ENCODE measurements at regions not wholly inside any gene's neighbourhood (a gene's known extent, or its start where the extent isn't known, plus 50 kb on each side); places are given as distances from the start of the nearest gene placed in this dataset.

DNA sequence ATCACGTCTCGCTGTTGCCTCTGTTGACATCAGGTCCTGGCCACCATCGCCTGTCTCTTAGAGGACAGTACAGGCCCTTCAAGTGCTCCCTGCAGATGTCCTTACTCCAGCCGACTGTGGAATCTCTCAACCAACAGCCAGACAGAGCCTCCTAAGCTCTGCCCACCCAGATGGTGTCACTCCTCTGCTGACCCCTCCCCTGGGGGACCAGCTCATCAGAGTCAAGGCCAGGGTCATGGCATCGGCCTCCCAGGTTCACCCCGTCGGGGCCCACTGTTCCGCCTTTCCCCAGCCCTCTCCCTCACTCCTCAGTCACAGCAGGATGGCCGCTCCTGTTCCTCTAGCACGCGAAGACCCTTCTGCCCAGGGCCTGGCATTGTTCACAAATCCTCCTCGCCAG, 157.3 kb upstream of the TMEM132C start:
- dilution Hi-C loops (cut with MboI; ENCODE audit: extremely low pct_ligation_motif_present, low sequenced_read_pairs) = no loop called here
- no TSS peak for BruUV-seq (replicated peaks)
- H3K27ac ChIP-seq (ENCODE audit: insufficient read depth, low read depth, low read length) = no peak overlapping the region
- H3K27me3 ChIP-seq (ENCODE audit: control insufficient read depth in 2 of 2, insufficient read depth in 2 of 2, low read length in 2 of 2) = no peaks in the 10 kb centered on the region
- DNase-seq (ENCODE audit: low read depth, low spot score) (no peak), FAIRE-seq (no peak)
- H4K20me1 ChIP-seq (replicated peaks; ENCODE audit: control insufficient read depth, extremely low read depth, insufficient read depth, low read length) = no peaks in the 10 kb centered on the region
- intact Hi-C loops (cut with micrococcal nuclease) = no loop called here
- no peaks in the 10 kb centered on the region for H3K9me1 ChIP-seq (replicated peaks; ENCODE audit: control insufficient read depth, extremely low read depth, insufficient read depth, low read length)
- H3K4me1 ChIP-seq (ENCODE audit: control insufficient read depth, extremely low read depth, insufficient read depth, low read length) = no peaks in the 10 kb centered on the region
- no peak overlapping the region for H3K4me2 ChIP-seq (ENCODE audit: insufficient read depth, low read length)
- ChIA-PET CTCF (no interaction called here), POLR2A (no interaction called here)
- no peak overlapping the region for H3K4me3 ChIP-seq (replicated peaks in 1 of 3; ENCODE audit: insufficient read depth in 1 of 3, low read depth in 1 of 3, low read length in 3 of 3)
- H3K79me2 ChIP-seq (ENCODE audit: control insufficient read depth, insufficient read depth, low read length) = no peaks in the 10 kb centered on the region
- H3K36me3 ChIP-seq (ENCODE audit: control insufficient read depth in 2 of 2, extremely low read depth in 1 of 2, insufficient read depth in 2 of 2, low read length in 2 of 2) = no peaks in the 10 kb centered on the region
- no peaks in the 10 kb centered on the region for H3K9me3 ChIP-seq (replicated peaks; ENCODE audit: control insufficient read depth, insufficient read depth, low read length)
- no peak overlapping the region for H3K9ac ChIP-seq (replicated peaks; ENCODE audit: extremely low read depth, insufficient read depth, low read length)
- TF ChIP-seq FOS (IDR thresholded peaks at IDR 0.05; ENCODE audit: borderline replicate concordance, insufficient read depth, low read length) (no peak), JUN (IDR thresholded peaks at IDR 0.05; ENCODE audit: borderline replicate concordance, insufficient read depth, insufficient read length, low read depth) (no peak), GATA2 (IDR thresholded peaks at IDR 0.05; ENCODE audit: insufficient read depth, insufficient read length, low read depth, low read length) (no peak), MAX (IDR thresholded peaks at IDR 0.05; ENCODE audit: insufficient read depth, insufficient read length) (no peak), POLR2A (IDR thresholded peaks at IDR 0.05; ENCODE audit: low read depth, low read length) (no peak), MYC (IDR thresholded peaks at IDR 0.05; ENCODE audit: low read depth, low read length) (no peak), POLR2AphosphoS5 (IDR thresholded peaks at IDR 0.05; ENCODE audit: insufficient read depth, low read depth, low read length) (no peak), EZH2 (IDR thresholded peaks at IDR 0.05; ENCODE audit: borderline replicate concordance, low read depth, low read length, severe bottlenecking) (no peak)
- TF ChIP-seq, protein P1, sequence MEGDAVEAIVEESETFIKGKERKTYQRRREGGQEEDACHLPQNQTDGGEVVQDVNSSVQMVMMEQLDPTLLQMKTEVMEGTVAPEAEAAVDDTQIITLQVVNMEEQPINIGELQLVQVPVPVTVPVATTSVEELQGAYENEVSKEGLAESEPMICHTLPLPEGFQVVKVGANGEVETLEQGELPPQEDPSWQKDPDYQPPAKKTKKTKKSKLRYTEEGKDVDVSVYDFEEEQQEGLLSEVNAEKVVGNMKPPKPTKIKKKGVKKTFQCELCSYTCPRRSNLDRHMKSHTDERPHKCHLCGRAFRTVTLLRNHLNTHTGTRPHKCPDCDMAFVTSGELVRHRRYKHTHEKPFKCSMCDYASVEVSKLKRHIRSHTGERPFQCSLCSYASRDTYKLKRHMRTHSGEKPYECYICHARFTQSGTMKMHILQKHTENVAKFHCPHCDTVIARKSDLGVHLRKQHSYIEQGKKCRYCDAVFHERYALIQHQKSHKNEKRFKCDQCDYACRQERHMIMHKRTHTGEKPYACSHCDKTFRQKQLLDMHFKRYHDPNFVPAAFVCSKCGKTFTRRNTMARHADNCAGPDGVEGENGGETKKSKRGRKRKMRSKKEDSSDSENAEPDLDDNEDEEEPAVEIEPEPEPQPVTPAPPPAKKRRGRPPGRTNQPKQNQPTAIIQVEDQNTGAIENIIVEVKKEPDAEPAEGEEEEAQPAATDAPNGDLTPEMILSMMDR (IDR thresholded peaks at IDR 0.05; ENCODE audit: extremely low read depth in 1 of 2, insufficient read depth in 1 of 2, low read depth in 1 of 2, low read length in 2 of 2) = no peak
- H2AFZ ChIP-seq (ENCODE audit: low read depth, low read length) = no peak overlapping the region

Data from endothelial cell of umbilical vein (primary cell).